ENCODE measurements at regions not wholly inside any gene's neighbourhood (a gene's known extent, or its start where the extent isn't known, plus 50 kb on each side); places are given as distances from the start of the nearest gene placed in this dataset.
"Not testable (repeated sequence)": the region's sequence is repeated elsewhere in the genome, so short reads cannot be mapped to it uniquely, and the experiment has no call there.

DNA sequence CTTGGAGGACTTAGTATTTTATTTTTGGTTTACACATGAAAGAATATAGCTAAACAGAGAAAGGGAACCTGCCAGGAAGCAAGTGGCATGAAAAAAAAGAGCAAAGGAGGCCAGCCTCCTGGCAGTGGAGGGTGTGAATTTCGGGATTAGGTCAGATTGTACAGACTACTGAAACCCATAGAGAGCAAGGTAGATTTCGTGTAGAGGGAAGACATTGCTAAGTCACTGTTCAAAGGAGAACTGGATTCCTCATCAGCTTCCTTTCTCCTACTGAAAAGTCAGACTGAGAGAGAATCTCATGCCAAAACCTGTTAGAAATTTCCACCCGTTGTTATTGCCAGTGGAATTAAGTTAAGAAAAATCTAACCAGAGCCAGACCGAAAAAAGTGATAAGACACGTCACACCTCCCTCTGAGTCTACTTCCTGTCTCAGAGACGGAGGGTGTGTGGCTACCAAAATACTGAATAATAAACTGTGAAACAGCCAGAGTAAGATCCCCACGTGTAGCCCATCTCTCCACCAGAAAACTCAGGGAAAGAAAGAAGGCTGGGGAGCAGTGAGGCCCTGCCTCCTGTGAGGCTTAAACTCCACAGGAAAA lies 118.8 kb downstream of the SKIDA1 start:
- DNase-seq (ENCODE audit: low spot score) = peak; percentile 26

- peak; percentile 18 for DNase-seq (ENCODE audit: low spot score)
These were observed 119.5 kb downstream of the SKIDA1 start for GRCh38 chr10:21405981-21406380.

- DNase-seq (ENCODE audit: low spot score) = no peak
These were observed 122.0 kb downstream of the SKIDA1 start for GRCh38 chr10:21403256-21404015.

DNA sequence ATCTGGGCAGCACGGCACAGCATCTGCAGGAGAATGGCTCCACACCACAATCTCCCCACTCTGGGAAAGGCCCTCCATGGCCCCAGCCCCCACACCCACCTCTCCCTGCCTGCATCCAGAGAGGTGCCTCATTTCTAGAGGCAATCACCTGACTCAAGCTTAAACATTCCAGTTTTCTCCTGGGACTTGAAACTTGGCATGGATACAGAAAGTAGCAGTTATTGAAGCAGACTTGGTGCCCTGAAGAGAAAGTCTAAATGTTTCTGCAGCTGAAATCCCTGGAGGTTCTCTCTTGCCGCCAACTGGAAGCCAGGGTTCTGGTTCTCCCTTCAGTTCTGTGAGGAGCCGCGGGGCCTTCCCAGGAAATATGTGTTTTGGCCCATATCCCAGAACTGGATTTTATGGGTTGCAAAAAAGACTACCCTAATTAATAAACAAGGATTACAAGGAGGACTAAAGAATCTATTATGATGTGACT lies 122.8 kb downstream of the SKIDA1 start:
- DNase-seq (ENCODE audit: low spot score) = no peak

GRCh38 chr10:21401196-21401595 lies 124.3 kb downstream of the SKIDA1 start:
- DNase-seq (ENCODE audit: low spot score) = no peak

GRCh38 chr10:21399392-21400035 lies 126.0 kb downstream of the SKIDA1 start:
- DNase-seq (ENCODE audit: low spot score) = peak; percentile 73

- DNase-seq (ENCODE audit: low spot score) = no peak
These were observed 126.8 kb downstream of the SKIDA1 start for GRCh38 chr10:21398563-21399231.

GRCh38 chr10:21396889-21397288 lies 128.6 kb downstream of the SKIDA1 start:
- DNase-seq (ENCODE audit: low spot score) = no peak

DNA sequence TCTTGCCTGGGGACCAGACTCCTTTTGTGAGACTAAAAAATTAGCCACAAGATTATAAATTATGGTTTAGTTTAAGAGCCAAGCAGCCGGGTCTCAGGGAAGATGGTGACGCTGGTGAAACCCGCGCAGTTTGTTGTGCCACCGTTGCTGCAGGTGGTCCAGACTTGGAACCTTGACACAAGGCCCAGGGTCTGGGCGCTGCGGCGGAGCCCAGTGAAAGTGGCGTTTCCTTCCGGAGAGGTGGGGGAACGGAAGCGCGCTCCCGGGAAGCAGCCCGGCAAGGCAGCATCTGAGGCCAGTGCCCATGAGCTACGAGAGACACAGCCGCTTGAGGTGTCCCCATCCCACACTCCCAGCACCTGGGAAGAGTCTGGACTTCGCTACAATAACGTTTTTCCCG lies 131.6 kb downstream of the SKIDA1 start:
- peak; percentile 57 for DNase-seq (ENCODE audit: low spot score)

DNA sequence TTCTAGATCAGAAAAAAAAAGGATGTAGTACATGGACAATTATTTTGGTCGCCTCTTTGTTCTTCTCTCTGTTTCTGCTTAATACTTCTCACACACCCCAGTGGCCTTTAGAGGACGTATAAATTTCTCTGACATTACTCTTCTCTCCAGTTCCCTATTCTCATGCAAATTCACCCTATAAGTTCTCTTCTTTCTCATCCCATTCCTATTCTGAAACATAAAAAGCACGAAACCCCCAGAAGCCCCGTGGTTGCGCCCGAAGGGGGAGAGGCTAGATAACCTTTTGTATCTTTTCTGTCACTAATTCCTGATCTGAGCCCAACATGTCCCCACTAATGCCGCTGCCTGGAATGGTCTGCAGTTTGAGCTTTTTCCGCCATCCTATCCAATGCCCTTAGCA lies 136.9 kb downstream of the SKIDA1 start:
- peak; percentile 23 for DNase-seq (ENCODE audit: low spot score)

- DNase-seq (ENCODE audit: low spot score) = peak; percentile 37
These were observed 137.6 kb downstream of the SKIDA1 start for GRCh38 chr10:21387868-21388267.

DNA sequence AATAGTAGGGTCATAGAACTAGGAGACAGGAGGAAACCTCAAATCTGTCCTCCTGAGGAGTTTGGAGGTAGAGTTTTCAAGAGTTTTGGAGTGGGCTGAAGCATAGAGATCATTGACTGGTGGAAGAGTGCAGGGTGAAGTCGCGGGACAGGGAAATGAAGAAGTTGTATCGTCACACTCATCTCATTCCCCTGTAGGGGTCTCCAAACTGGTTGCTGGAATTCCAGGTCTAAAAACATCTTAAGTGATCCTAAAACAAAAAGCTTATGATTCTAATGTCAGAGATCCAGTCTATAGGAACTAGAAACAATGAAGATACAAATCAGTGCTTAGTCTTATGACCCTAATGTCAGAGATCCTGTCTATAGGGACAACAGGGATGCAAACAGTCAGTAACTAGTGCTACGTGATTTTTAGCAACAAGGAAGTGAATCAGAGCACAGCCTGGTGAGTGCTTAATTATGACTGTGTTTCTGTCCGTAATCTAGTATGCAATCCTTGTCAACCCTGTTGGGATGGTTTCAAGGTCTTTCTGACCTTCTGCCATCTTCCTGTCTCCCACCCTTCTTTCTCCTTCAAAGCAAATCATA lies 139.4 kb downstream of the SKIDA1 start:
- DNase-seq (ENCODE audit: low spot score) = peak; percentile 31

GRCh38 chr10:21385536-21385935 lies 139.9 kb downstream of the SKIDA1 start:
- DNase-seq (ENCODE audit: low spot score) = peak; percentile 1

DNA sequence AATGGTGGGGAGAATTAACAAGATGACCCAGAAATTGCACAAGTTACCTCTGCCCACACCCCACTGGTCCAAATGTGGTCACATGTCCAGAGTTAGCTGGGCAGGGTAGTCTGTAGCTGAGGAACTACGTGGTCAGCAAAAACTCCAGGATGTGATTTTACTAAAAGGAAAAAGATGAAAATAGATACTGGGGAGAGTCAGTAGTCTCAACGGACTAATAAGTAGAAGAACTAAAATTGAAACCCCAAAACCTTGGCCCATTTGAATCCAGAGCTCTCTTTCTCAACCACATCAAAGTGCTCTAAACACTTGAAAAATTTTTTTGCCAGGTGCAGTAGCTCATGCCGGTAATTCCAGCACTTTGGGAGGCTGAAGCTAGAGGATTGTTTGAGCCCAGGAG lies 146.3 kb downstream of the SKIDA1 start:
- no peak for DNase-seq (ENCODE audit: low spot score)

- not testable (repeated sequence) for DNase-seq (ENCODE audit: low spot score)
These were observed 150.2 kb downstream of the SKIDA1 start for GRCh38 chr10:21375274-21375673.

GRCh38 chr10:21373881-21374280 lies 151.6 kb downstream of the SKIDA1 start:
- DNase-seq (ENCODE audit: low spot score) = not testable (repeated sequence)

DNA sequence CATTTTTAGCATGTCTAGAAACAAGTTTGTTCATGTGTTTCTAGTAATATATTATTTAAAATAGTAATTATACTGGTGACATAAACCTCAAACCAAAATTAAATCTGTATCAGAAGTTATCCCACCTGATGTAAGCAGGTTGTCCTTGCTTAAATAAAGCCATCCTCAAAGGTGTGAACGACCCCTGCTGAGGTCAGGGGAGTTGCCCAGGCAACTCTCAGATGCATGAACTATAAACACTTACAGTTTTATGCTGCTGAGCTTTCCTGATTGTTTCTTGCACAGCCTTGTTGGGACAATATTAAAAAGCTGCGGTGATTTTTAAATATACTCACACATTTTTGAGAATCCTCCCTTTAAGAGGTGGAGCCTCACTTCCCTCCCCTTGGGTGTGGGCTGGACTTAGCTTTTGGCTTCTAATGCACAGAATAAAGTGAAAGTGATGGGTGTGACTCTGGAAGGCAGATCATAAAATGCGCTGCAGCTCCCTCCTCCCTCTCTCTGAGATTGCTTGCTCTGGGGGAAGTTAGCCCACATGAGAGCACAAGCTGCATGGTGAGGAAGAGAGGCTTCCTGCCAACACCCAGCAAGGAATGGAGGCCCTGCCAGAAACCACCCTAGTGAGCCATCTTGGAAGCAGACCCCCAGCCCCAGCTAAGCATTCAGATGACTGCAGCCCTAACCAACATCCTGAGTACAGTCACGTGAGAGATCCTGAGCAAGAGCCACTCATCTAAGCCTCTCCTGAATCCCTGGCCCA lies 152.7 kb downstream of the SKIDA1 start:
- DNase-seq (ENCODE audit: low spot score) = peak; percentile 82

DNA sequence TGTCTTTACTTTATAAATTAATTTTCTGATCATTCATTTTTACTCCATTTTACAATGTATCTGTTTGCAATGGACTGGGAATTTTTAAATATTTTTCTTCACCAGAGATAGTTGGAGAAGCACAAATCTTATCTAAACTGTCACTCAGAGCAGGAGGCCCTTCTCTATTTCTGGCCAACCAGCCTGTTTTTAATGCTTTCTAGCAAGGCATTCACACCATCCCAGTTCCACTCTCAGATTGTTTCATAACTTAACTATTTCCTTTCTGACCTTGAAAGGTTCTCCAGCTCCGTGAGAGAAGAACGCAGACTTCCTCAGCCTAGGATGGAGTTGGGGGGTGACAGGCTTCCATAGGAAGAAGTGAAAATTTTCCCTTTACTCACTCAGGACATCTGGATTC lies 155.8 kb downstream of the SKIDA1 start:
- DNase-seq (ENCODE audit: low spot score) = no peak

DNA sequence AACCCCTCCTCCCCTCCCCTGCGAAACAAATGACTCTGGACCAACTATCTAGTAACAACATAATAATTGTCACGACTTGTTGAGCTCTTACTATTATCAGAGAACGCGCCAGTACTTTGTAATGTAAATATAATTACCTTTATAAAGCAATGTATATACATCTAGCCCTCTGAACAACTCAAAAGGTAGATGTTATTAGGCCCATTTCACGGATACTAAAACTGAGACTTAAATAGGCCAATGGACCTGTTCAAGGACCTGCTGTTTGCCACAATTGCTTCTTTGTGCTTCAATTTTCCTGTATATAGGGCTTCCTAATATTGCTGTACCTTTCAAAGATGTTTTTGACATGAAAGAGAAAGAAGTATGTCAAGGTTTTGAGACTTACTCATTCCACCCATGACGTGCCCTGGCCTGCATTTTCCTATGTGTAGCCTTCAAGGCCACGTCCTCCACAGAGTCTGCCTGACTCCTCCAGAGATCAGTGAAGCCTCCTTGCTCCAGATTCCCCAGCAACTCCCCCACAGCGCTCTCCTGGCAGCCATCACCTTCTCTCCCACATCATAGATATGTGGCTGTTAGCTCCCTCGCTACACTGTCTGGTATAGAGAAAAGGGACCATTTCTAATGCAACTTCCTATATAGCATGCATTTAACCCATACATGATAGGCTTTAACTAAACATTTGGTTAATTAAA lies 156.6 kb downstream of the SKIDA1 start:
- DNase-seq (ENCODE audit: low spot score) = no peak

- DNase-seq (ENCODE audit: low spot score) = no peak
These were observed 157.4 kb downstream of the SKIDA1 start for GRCh38 chr10:21368022-21368582.
